IMR-90 (cell line): ENCODE measurements at regions not wholly inside any gene's neighbourhood (a gene's known extent, or its start where the extent isn't known, plus 50 kb on each side); places are given as distances from the start of the nearest gene placed in this dataset.

Experiments
- ATAC-seq: fragments of 200-7000 bp; cut with Tn5 transposase; 2 replicates; pipeline ENCODE4 v1.9.1; 2020; ENCODE audit warnings: low read depth, mild to moderate bottlenecking, moderate library complexity
- BruUV-seq: library from RNA; stranded (reverse); fragments of 400-500 nt; replicated peaks from 2 replicates; lab custom pipeline; 2021; lab: Mats Ljungman, UMichigan
- CTCF ChIA-PET: fragments of 300-600 bp; formaldehyde crosslinking; extraction: SDS; loops from one replicate; lab custom pipeline; 2021; ENCODE audit warnings: antibody characterized with exemption; lab: Yijun Ruan, JAX
- POLR2A ChIA-PET: fragments of 300-600 bp; sonication (Branson Sonifier 250); formaldehyde crosslinking; loops from one replicate; lab custom pipeline; 2022; ENCODE audit warnings: antibody characterized with exemption; ENCODE audit not compliant: unreplicated experiment; lab: Charles Lee
- DNase-seq: peaks from one replicate; pipeline ENCODE4 v3.0.0; 2013
- H2AFZ ChIP-seq: replicated peaks from 2 replicates; pipeline ENCODE3; 2013; ENCODE audit warnings: low read length, mild to moderate bottlenecking; ENCODE audit not compliant: poor library complexity
- H2AK5ac ChIP-seq: 2 replicates; pipeline ENCODE4 v1.6.1; 2013; ENCODE audit warnings: low read depth, low read length, inconsistent platforms
- H2AK9ac ChIP-seq: replicated peaks from 2 replicates; pipeline ENCODE3; 2013; ENCODE audit warnings: mild to moderate bottlenecking, low read depth, low read length, moderate library complexity; ENCODE audit not compliant: poor library complexity
- H2BK120ac ChIP-seq: 2 replicates; pipeline ENCODE4 v1.6.1; 2013; ENCODE audit warnings: low read depth, low read length, inconsistent platforms
- H2BK15ac ChIP-seq: 3 replicates; pipeline ENCODE4 v1.6.1; 2013; ENCODE audit warnings: low read depth, low read length, inconsistent platforms
- H2BK20ac ChIP-seq: 2 replicates; pipeline ENCODE4 v1.6.1; 2013; ENCODE audit warnings: low read depth, mild to moderate bottlenecking, inconsistent platforms, low read length, moderate library complexity
- H2BK5ac ChIP-seq: 2 replicates; pipeline ENCODE4 v1.6.1; 2013; ENCODE audit warnings: mild to moderate bottlenecking, low read depth, low read length, inconsistent platforms; ENCODE audit not compliant: poor library complexity, severe bottlenecking
- H3K14ac ChIP-seq: replicated peaks from 2 replicates; pipeline ENCODE4 v1.6.1; 2013; ENCODE audit warnings: low read depth, low read length, inconsistent platforms
- H3K18ac ChIP-seq: 2 replicates; pipeline ENCODE4 v1.6.1; 2013; ENCODE audit warnings: low read depth, low read length, control low read depth
- H3K23ac ChIP-seq: 2 replicates; pipeline ENCODE4 v1.6.1; 2013; ENCODE audit warnings: low read depth, low read length, inconsistent platforms
- H3K27ac ChIP-seq: 2 replicates; pipeline ENCODE4 v1.5.1; 2013; ENCODE audit warnings: mild to moderate bottlenecking, control low read depth, low read length; ENCODE audit not compliant: insufficient read depth
- H3K27me3 ChIP-seq: 2 replicates; pipeline ENCODE4 v1.6.1; 2013; ENCODE audit warnings: low read length; ENCODE audit not compliant: control insufficient read depth, insufficient read depth
- H3K36me3 ChIP-seq: 2 replicates; pipeline ENCODE4 v1.6.1; 2013; ENCODE audit warnings: low read length, mixed read lengths; ENCODE audit not compliant: control insufficient read depth, insufficient read depth
- H3K4ac ChIP-seq: 2 replicates; pipeline ENCODE4 v1.6.1; 2013; ENCODE audit warnings: low read depth, low read length, inconsistent platforms
- H3K4me1 ChIP-seq: 2 replicates; pipeline ENCODE4 v1.6.1; 2013; ENCODE audit warnings: low read length, mixed read lengths; ENCODE audit not compliant: control insufficient read depth, insufficient read depth
- H3K4me2 ChIP-seq: 2 replicates; pipeline ENCODE4 v1.6.1; 2013; ENCODE audit warnings: low read depth, mild to moderate bottlenecking, control low read depth, low read length, moderate library complexity
- H3K4me3 ChIP-seq: 2 replicates; pipeline ENCODE4 v1.5.1; 2013; ENCODE audit warnings: low read depth, mild to moderate bottlenecking, control low read depth, low read length, moderate library complexity; ENCODE audit not compliant: insufficient read depth
- H3K56ac ChIP-seq: 2 replicates; pipeline ENCODE4 v1.6.1; 2013; ENCODE audit warnings: low read length, inconsistent platforms; ENCODE audit not compliant: insufficient read depth; ENCODE audit errors: extremely low read depth
- H3K79me1 ChIP-seq, 2 experiments: 2 replicates each; pipeline ENCODE4 v1.6.1; 2013; ENCODE audit warnings: low read length in 2 of 2, inconsistent platforms in 1 of 2, low read depth in 1 of 2
- H3K9ac ChIP-seq: 2 replicates; pipeline ENCODE4 v1.6.1; 2013; ENCODE audit warnings: low read depth, low read length, control low read depth
- H3K9me1 ChIP-seq: 2 replicates; pipeline ENCODE4 v1.6.1; 2013; ENCODE audit warnings: low read length, inconsistent platforms; ENCODE audit not compliant: insufficient read depth
- H3K9me3 ChIP-seq: 2 replicates; pipeline ENCODE4 v1.6.1; 2013; ENCODE audit warnings: low read length; ENCODE audit not compliant: control insufficient read depth, insufficient read depth
- H4K20me1 ChIP-seq: 2 replicates; pipeline ENCODE4 v1.6.1; 2013; ENCODE audit warnings: low read length, inconsistent platforms; ENCODE audit not compliant: insufficient read depth
- H4K5ac ChIP-seq: 2 replicates; pipeline ENCODE4 v1.6.1; 2013; ENCODE audit warnings: mild to moderate bottlenecking, low read depth, low read length, control low read depth
- H4K8ac ChIP-seq, 2 experiments: 2 replicates each; pipeline ENCODE4 v1.6.1; 2013; ENCODE audit warnings: low read depth in 2 of 2, low read length in 2 of 2, control low read depth in 1 of 2, inconsistent platforms in 1 of 2
- H4K91ac ChIP-seq: 2 replicates; pipeline ENCODE4 v1.6.1; 2013; ENCODE audit warnings: low read depth, low read length, inconsistent platforms; ENCODE audit not compliant: insufficient read depth
- MAFK ChIP-seq: IDR thresholded peaks from 2 replicates; pipeline ENCODE4 v1.6.1; 2012; ENCODE audit warnings: low read depth, low read length, improper control_type of control experiment
- MAZ ChIP-seq: IDR thresholded peaks from 2 replicates; pipeline ENCODE4 v1.6.1; 2012; ENCODE audit warnings: low read depth, mild to moderate bottlenecking, low read length, improper control_type of control experiment, moderate library complexity, borderline replicate concordance
- NFE2L2 ChIP-seq: fragments of 150-350 bp; IDR thresholded peaks from 2 replicates; pipeline ENCODE4 v1.6.1; 2016; ENCODE audit warnings: low read depth, mild to moderate bottlenecking, low read length
- RCOR1 ChIP-seq: IDR thresholded peaks from 2 replicates; pipeline ENCODE4 v1.6.1; 2012; ENCODE audit warnings: mild to moderate bottlenecking, low read length, improper control_type of control experiment; ENCODE audit not compliant: insufficient replicate concordance
- RFX5 ChIP-seq: IDR thresholded peaks from 2 replicates; pipeline ENCODE4 v1.8.0; 2012; ENCODE audit warnings: low read depth, mild to moderate bottlenecking, low read length, moderate library complexity
- SMC3 ChIP-seq: fragments of 150-350 bp; IDR thresholded peaks from 2 replicates; pipeline ENCODE4 v1.6.1; 2016; ENCODE audit warnings: low read depth, mild to moderate bottlenecking, antibody characterized with exemption, low read length, moderate library complexity
- dilution Hi-C: fragments of 300-500 bp; cut with HindIII; formaldehyde crosslinking; loops from one replicate; pipeline ENCODE4 v1.14.3; 2018; ENCODE audit warnings: low sequenced_read_pairs; ENCODE audit not compliant: unreplicated experiment
- in situ Hi-C: fragments of 300-500 bp; cut with MboI; formaldehyde crosslinking; loops from 3 replicates; pipeline ENCODE4 v1.14.3; 2019; ENCODE audit warnings: low sequenced_read_pairs, inconsistent platforms, mixed read lengths
- intact Hi-C: fragments of 100-400 bp; cut with micrococcal nuclease; formaldehyde crosslinking; loops from 2 replicates; pipeline ENCODE4 v1.10.0; 2022
- TF ChIP-seq, protein P1 (sequence below): fragments of 150-350 bp; IDR thresholded peaks from 2 replicates; pipeline ENCODE4 v1.6.1; 2017; ENCODE audit warnings: mild to moderate bottlenecking, antibody characterized with exemption, low read length, low read depth
- TF ChIP-seq, protein P2 (sequence below): conservative IDR thresholded peaks from 2 replicates; pipeline ENCODE4 v1.5.1; 2012; ENCODE audit warnings: mild to moderate bottlenecking, low read depth, low read length, improper control_type of control experiment

DNA sequence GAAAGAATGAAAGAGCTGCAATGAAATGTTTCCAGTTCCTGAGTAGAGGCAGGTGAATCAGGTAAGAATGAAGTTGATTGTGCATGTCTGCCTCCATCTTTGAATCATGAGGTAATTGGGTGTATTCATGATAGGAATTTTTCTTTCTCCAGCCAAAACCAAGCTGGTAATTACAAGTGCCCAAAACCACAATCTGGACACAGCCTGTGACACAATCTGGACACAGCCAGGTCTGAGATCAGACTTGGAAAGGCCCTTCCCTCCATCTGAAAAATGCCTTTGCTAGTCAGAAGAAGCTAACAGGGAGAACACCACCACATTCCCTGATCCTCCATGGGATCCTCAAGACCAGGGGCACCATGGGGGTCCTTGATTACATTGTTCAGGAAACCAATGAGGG lies 338.5 kb upstream of the THBS1 start:
- Histone ChIP-seq H3K27ac (no peak overlapping the region; the same call in 1 of the 2 replicates), H2BK20ac (peak overlapping the region; percentile 52), H3K79me1 (peaks cover 0 to 9% of the 10 kb centered on the region in 2 experiments; a peak in 1 of 4 replicates), H3K9ac (no peak overlapping the region), H4K5ac (no peak overlapping the region), H2BK15ac (peak overlapping the region; percentile 48; the same call in 1 of the 3 replicates), H3K18ac (peak overlapping the region; percentile 22; the same call in 1 of the 2 replicates), H2BK120ac (peak overlapping the region; percentile 80), H3K36me3 (no peaks in the 10 kb centered on the region), H3K9me3 (peaks cover 2% of the 10 kb centered on the region; the same call in 1 of the 2 replicates), H4K8ac (peak overlapping the region in 1 of 2 experiments; percentile 18; a peak in 2 of 4 replicates), H3K56ac (no peak overlapping the region), H2BK5ac (peak overlapping the region; percentile 36), H2AFZ (no peak overlapping the region), H3K4me1 (peaks cover 11% of the 10 kb centered on the region; the same call in 1 of the 2 replicates), H3K4me3 (no peak overlapping the region), H2AK9ac (no peak overlapping the region), H3K9me1 (peaks cover 9% of the 10 kb centered on the region; the same call in 1 of the 2 replicates), H2AK5ac (peak overlapping the region; percentile 25; the same call in 1 of the 2 replicates), H3K27me3 (no peaks in the 10 kb centered on the region), H3K4me2 (no peak overlapping the region), H3K23ac (no peak overlapping the region), H3K4ac (peak overlapping the region; percentile 35), H4K91ac (peak overlapping the region; percentile 17; the same call in 1 of the 2 replicates), H3K14ac (0 out of 2 replicates have a peak overlapping the region, but pooled peaks have one; percentile 20), H4K20me1 (no peaks in the 10 kb centered on the region)
- ChIA-PET POLR2A (no interaction called here), CTCF (interaction anchor here (0.7 kb wide), 1 partner anchor 52 kb away, joined by 3 read pairs; no protein-coding TSS in a partner anchor)
- in situ Hi-C loops = no loop called here
- dilution Hi-C loops = no loop called here
- DNase-seq (peak; percentile 47), ATAC-seq (no peak)
- TF ChIP-seq SMC3 = no peak
- no peak for TF ChIP-seq RFX5
- TF ChIP-seq MAFK = no peak
- TF ChIP-seq, protein P1, sequence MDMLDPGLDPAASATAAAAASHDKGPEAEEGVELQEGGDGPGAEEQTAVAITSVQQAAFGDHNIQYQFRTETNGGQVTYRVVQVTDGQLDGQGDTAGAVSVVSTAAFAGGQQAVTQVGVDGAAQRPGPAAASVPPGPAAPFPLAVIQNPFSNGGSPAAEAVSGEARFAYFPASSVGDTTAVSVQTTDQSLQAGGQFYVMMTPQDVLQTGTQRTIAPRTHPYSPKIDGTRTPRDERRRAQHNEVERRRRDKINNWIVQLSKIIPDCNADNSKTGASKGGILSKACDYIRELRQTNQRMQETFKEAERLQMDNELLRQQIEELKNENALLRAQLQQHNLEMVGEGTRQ = no peak
- no peak for TF ChIP-seq MAZ
- TF ChIP-seq, protein P2, sequence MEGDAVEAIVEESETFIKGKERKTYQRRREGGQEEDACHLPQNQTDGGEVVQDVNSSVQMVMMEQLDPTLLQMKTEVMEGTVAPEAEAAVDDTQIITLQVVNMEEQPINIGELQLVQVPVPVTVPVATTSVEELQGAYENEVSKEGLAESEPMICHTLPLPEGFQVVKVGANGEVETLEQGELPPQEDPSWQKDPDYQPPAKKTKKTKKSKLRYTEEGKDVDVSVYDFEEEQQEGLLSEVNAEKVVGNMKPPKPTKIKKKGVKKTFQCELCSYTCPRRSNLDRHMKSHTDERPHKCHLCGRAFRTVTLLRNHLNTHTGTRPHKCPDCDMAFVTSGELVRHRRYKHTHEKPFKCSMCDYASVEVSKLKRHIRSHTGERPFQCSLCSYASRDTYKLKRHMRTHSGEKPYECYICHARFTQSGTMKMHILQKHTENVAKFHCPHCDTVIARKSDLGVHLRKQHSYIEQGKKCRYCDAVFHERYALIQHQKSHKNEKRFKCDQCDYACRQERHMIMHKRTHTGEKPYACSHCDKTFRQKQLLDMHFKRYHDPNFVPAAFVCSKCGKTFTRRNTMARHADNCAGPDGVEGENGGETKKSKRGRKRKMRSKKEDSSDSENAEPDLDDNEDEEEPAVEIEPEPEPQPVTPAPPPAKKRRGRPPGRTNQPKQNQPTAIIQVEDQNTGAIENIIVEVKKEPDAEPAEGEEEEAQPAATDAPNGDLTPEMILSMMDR = no peak
- no peak for TF ChIP-seq NFE2L2
- no peak for TF ChIP-seq RCOR1
- no TSS peak for BruUV-seq
- intact Hi-C loops = no loop called here
